Putamen (tissue), 1 donor: ENCODE measurements at regions not wholly inside any gene's neighbourhood (a gene's known extent, or its start where the extent isn't known, plus 50 kb on each side); places are given as distances from the start of the nearest gene placed in this dataset.

ENCODE experiments used
- DNase-seq: peaks from one replicate; pipeline ENCODE4 v3.0.0-alpha.2; 2016; ENCODE audit warnings: low spot score

DNA sequence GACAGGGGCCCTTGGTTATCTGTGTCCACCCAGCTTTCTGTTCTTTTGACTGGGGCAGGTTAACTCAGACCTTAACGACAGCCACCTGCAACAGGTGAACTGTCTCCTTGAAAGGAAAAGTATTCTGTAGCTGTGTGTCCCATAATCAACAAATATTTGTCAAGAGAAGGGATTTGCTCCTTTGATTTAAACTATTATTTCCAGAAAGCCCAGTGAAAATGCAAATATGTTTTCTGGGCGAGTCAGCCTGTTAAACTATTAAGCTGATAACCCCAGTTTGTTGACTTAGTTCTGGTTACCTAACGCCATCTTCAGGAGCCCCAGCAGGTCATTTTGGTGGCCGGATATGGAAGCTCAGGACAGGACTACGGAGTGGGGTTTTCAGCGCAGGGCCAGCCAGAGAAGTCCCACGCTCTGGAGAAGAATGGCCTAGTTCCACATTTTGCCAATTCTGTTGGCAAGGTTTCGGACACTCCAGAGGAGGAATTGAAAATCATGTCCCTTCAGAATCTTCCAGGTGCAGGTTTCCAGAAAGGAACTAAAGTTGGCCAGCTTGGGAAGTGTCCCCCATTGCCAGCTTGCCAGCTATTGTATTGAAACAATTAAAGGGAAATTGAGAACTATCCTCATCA, 54.5 kb downstream of the ADRA2A start:
- no peak for DNase-seq

GRCh38 chr10:111137007-111137406, 60.2 kb downstream of the ADRA2A start:
- DNase-seq = no peak

DNA sequence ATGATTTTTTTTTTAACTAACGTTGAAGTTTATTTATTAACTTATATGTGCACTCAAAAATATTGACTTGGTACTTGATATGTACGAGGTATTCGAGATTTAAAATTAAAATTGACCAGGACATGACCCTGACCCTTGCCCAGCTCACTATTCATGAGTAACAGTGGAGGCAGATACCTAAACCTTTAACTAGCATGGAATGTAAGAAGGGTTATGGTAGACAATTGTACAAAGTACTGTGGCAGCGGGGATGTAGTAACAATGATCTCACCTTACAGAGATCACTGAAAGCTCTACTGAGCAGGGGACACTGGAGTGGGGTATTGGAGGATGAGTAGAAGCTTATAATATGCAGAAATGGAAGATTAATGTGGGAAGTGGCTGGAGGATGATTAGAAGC, 60.8 kb downstream of the ADRA2A start:
- DNase-seq = no peak

DNA sequence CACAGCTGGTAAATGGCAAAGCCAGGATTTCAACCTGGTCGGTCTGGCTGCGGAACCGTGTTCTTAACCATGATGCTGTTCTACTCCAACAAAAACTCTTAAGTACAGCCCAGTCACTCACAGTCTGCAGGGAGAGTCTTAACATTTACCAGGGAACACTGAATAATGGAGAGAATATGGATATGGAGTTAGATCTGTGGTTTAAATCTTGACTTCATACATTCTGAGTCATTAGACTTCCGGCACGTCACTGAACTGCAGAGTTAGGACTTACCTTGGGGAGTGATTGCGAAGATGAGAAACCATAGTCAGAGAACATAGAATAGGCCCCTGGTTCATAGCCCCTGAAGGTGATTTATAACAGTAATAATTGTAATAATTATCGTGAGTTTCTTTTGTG, 61.7 kb downstream of the ADRA2A start:
- DNase-seq = no peak

- DNase-seq = no peak
These were observed 62.7 kb downstream of the ADRA2A start for GRCh38 chr10:111139567-111139966.

DNA sequence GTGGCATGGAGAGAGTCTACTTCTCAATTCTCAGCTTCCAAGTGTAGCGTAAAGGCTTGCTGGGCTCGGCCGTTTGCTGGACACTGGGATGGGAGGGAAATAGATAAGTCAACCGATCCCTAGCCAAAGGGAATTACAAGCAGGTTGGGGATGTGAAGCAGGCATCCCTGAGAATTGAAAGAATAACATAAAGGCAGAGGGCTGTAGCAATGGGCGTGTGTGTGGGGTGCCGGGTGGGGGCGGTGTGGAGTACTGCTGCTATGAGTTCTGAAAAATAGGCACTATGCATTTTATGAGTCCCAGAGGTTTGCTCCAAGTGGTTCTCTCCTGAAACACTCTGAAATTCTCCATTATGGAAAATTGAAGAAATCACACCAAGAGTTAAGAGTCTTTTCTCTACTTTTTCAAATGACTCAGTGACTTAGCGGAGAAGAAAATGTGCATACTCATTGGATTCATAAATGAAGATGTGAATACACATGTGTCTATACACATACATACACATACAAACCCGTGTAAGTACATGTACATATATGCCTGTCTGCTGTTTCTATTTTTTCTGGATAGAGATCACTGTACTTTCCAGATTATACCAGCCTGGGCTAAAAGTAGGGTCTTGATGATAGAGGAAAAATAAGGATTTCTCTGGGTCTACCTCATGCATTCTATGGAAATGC, 65.4 kb downstream of the ADRA2A start:
- DNase-seq = no peak

GRCh38 chr10:111146025-111146640, 69.3 kb downstream of the ADRA2A start:
- peak; percentile 4 for DNase-seq

DNA sequence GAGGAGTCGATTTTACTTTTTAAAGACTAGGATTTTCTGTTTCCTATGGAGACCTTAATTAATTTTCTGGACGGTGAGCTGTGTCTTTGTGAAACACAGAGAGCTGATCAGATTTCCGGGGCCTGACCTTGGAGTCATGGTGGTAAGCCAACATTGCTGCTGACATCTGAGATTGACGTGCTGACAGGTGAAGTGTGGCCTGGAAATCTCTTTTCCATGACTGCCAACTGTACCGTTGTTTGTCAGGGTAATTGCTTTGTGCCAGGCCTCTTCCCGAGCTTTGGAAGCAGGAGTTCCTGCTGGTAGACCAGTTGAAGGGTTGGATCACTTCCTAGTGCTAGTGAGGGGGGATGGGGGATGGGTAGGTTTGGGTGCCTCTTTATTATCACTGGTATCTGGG, 71.2 kb downstream of the ADRA2A start:
- no peak for DNase-seq

- DNase-seq = no peak
These were observed 71.6 kb downstream of the ADRA2A start for GRCh38 chr10:111148440-111148839.

DNA sequence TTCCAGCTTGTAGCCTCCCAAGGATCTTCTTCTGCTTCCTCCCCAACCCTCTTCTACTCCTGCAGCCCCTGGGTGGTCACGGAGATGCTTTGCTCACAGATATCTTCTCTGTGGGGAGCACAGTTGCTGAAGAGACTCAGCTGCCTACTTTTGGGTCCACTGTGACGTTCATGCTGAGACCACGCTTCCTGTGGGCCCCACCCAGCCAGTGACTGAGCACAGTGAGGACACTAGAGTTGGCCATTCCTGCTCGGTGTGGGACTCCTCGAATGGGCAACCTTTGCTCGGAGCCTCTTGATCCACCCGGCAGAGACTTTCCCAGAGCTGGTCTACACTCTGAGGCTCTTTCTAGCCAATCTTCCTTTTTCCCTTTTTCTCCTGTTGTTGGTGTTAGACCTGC, 73.9 kb downstream of the ADRA2A start:
- no peak for DNase-seq

- DNase-seq = no peak
These were observed 74.9 kb downstream of the ADRA2A start for GRCh38 chr10:111151595-111152307.

- no peak for DNase-seq
These were observed 79.9 kb downstream of the ADRA2A start for GRCh38 chr10:111156754-111157153.

DNA sequence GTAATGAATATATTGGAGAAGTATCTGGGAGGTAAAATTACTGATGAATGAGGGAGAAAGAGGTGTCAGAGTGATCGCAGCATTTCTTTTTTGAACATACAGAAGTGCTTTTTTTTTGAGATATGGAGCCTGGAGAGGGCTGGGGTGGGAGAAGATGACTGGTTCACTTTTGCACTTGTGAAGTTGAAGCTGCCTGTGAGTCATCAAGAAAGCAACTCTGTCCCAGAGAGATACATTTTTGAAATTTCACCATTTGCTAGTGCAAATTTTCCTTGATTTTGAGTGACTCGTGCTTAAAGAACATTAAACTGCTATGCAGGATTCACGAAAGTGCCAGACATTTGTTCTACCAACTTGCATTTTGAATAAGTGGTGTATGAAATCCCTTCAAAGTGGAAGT, 81.8 kb downstream of the ADRA2A start:
- DNase-seq = no peak

- DNase-seq = no peak
These were observed 84.5 kb downstream of the ADRA2A start for GRCh38 chr10:111161109-111161874.

DNA sequence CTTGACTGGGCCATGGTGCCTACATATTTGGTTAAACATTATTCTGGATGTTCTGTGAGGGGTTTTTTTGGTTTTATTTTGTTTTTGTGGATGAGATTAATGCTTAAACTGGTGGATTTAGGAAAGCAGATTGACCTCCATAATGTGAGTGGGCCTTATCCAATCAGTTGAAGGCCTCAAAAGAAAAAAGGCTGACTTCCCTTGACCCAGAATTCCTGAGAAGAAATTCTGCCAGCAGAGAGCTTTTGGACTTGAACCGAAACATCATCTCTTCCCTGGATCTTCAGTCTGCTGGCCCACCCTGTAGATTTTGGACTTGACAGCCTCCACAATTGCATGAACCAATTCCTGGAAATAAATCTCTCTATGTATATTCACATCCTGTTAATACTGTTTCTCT, 94.4 kb downstream of the ADRA2A start:
- DNase-seq = no peak

GRCh38 chr10:111175787-111176186, 99.0 kb downstream of the ADRA2A start:
- no peak for DNase-seq

GRCh38 chr10:111177379-111177778, 100.5 kb downstream of the ADRA2A start:
- no peak for DNase-seq

DNA sequence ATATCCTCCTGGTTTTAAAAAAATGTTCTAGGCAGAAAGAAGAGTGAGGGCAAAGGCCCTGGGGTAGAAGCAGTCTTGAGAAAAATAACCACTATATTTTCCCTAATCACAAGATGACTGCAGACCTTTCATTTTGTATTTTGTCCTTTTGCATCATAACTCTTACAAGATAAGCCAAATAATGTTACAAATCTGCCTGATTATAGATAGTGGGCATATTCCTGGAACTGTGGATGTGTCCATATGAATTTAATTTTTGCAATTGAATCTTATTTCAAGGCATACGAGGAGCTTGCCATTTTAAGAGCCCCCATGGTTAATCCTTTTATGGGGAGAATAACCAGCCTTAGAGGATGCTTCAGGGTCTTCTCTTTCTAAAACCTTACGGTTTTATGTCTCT, 102.7 kb downstream of the ADRA2A start:
- no peak for DNase-seq

DNA sequence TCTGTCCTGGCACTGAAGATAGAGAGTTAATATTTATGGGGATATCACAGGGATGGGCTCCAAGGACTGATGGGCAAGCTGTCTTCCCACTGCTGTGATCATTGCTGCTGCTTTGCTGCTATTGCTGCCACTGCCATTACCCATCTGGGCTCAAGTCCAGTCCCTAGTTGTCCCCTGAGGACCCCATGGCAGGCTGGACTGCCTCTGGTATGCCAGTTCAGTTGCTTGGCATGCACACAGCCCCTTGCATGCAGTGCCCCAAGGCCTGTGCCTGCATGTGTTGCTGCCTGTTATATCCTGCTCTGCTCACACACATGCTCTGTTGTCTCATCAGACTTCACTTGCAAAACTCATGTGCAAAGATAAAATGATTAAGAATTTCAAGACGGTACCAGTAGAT, 109.5 kb downstream of the ADRA2A start:
- no peak for DNase-seq

DNA sequence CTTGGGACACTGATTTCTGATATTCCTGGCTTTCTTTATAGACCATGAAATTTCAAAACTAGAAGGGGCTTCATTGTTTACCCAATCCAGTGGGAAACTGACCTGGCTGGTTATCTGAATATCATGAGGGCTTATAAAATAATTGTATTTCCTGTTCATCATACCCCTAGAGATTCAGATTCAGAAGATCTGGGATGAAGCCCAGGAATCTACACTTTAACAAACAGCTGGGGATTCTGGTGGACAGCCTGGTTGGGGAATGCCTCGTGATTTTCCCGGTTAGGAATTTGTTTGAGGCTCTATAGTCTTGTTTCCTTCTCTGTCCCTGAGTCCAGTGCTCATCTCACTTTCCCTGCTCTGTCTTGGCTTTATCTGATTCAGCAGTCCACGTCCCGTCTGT, 110.3 kb downstream of the ADRA2A start:
- no peak for DNase-seq

DNA sequence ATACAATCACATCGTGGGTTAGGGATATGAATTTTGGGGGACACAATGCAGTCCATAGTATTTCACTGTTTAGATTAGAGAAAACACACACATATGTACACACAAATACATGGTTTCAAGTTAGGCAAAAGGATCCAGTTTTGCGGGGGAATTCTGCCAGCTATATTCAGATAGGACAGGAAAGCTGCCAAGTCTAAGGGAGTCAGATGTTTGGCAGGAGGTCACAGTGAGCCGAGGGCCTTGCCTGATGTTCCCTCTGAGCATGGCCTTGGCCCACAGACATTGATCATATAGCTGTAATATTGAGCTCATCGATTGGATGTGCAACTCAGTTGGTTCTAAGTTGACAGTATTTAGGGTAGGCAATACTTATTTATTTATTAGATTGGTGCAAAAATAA, 122.8 kb downstream of the ADRA2A start:
- no peak for DNase-seq

GRCh38 chr10:111200505-111201186, 123.8 kb downstream of the ADRA2A start:
- DNase-seq = no peak
